ENCODE measurements at regions not wholly inside any gene's neighbourhood (a gene's known extent, or its start where the extent isn't known, plus 50 kb on each side); places are given as distances from the start of the nearest gene placed in this dataset.

DNA sequence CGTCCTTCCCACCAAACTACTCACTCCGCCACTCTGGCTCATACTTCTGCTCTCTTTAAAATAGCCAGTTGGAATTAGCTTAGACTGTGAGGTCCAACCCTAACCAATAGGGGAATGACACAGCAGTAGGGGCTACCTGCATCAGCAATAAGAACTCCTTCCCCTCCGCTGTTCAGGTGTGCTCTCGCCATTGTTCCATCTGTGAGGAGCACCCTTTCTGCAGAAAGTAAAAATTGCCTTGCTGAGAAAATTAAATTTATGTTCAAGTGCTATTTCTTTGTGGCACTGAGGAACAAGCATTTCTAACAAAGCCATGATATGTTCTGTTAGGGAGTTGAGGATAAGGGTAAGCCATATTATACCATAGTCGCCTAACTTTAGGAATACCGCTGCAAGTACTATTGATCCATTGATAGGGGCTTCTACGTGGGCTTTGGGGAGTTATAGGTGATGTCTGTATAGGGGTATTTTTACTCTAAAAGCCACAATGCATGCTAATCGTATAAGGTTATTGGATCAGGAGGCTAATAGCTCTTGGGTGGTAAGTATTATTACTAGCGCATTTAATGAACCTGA is 1269.5 kb downstream of the TYW1 start:
- DNase-seq, result no peak

DNA sequence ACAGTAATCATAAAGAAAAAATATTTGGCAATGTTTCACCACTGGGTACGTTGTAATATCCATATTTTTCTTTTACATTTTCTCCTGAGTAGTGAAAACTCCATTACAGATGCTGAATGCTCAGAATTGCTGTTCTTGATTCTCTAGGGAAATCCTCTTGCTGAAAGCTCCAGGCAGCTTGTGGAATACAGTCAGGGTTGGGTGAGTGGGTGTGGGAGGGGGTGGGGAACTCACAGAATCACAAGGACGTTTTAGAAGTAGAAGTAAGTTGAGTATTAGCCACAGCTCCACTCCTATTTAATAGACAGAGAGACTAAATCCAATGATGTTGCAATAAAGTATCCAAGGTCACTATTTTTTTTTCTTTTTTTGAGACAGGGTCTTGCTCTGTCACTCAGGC is 1270.9 kb downstream of the TYW1 start:
- DNase-seq, result no peak

DNA sequence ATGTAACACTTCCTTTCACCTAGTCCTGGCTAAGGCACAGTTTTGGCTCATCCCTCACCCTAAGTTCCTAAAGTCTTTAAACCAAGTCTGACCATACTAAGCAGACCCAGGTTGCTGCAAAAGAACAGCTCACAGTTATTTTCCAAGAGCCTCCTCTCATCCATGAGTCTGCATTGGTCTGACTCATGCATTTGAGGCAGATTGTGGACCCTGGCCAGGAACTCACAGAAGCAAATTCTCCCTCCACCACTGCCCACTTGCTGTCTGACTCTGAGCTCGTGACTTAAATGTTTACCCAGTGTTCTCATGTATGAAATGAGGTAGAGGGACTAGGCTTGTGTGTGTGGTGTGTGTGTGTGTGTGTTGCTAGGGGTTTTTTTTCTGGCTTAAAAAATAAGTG is 1272.8 kb downstream of the TYW1 start:
- DNase-seq, result no peak

DNA sequence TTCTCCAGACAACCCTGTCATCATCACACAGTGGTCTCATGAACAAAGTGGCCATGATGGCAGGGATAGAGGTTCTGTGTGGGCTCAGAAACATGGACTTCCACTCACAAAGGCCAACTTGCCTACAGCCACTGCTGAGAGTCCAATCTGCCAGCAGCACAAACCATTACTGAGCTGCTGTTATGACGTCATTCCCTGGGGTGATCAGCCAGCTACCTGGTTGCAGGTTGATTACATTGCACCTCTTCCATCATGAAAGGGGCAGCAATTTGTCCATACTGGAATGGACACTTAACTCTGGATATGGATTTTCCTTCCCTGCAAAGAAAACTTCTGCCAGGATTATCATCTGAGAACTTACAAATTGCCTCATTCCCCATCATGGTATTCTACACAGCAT is 1275.9 kb downstream of the TYW1 start:
- no peak for DNase-seq

DNA sequence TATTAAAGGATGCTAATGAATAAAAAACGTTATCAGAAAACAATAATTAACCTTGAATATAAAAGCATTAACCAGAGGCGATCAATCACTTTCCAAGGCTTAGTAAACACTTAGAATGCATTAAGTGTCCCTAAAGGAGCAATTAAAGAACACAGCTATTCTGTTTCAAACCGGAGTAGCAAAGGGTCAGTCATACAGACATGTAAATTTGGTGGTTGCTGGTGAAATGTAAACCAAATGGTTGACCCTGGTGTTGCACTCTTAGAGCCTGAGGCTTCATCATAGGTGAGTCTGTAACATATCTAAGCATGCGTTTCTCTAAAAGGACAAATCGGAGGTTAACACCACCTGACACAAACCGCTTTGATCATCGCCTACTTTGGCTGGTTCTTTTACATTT is 1280.1 kb downstream of the TYW1 start:
- DNase-seq, result no peak

DNA sequence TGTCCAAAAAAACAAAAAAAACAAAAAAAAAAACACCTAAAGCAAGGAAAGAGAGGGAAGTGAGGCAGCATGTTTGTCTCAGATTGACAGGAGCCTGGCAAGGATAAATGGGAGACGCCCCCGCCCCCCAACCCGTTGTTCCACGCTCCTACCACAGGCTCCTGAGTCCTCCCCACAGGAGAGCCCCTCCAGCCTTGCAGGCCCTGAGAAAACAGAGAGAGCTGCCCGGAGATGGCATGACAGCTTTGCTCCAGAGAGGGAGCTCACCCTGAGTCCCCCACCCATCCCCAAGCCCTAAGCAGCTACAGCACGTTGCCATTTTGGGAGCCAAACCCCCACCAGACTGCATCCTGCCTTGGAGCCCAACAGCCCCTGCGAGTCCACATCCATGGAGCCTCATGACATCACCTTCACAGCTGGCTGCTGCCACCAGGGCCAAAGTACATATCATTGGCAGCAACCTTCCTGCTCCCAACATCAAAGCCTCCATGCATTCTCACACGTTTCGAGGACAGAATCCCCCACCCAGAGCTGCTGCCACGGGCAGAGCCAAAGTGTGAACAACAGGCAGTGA is 1283.3 kb downstream of the TYW1 start:
- DNase-seq, result no peak

DNA sequence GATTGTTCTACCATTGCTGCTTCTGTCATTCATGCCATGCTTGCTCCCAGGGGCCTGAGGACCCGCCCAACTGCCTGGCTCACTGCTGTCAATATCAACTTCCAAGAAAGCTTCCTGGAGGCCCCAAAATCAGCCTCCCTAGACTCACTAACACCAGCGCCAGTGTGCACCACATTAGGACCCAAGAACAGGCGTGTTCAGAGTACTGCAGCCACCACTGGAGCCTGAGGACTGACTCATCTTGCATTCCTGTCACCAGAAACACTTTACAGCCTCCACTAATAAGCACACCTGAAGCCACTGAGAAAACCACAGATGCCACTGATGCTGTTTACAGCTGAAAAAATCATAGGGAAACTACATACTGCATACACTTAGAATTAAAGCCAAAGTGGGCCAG is 1284.3 kb downstream of the TYW1 start:
- DNase-seq, result no peak

DNA sequence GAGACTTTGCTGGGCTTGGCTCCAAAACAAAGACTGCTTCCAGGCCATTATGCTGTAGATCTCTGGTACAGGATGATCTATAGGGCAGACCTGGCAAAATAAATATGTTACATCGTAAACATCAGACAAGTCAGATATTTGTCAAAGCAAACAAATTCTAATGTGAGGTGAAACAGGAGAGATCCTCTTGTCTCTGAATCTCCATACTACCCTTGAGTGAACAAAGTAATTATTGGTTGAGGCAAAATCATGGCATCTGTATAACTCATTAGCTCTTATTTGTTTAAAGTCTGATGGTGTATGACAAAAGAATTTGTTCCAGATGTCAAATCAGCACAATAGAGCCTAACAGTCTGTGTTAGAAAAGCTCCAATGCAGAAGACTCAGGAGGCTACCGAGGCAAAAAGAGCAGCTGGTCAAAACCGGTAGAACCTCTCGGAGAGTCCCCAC is 1291.5 kb downstream of the TYW1 start:
- no peak for DNase-seq

DNA sequence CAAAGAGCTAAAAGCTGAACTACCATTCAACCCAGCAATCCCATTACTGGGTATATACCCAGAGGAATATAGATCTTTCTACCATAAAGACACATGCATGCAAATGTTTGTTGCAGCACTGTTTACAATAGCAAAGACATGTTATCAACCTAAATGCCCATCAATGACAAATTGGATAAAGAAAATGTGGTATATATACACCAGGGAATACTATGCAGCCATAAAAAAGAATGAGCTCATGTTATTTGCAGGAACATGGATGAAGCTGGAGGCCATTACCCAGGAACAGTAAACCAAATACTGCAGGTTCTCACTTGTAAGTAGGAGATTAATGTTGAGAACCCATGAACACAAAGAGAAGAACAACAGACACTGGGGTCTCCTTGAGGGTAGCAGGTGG is 1295.1 kb downstream of the TYW1 start:
- DNase-seq, result no peak

DNA sequence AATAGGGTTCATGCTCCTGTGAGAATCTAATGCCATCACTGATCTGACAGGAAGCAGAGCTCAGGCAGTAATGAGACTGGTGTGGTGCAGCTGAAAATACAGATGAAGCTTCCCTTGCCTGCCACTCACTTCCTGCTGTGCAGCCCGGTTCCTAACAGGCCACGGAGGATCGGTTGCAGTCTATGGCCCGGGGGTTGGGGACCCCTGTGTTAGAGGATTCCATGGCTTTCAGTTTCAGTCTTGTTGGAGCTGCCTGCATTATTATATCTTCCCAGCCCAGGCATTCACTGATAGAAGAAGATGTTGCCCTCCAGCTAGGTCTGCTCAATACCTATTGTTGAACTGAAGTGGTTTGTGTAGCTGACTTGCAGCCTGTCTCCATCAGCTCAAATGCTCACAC is 1298.8 kb downstream of the TYW1 start:
- DNase-seq, result no peak

DNA sequence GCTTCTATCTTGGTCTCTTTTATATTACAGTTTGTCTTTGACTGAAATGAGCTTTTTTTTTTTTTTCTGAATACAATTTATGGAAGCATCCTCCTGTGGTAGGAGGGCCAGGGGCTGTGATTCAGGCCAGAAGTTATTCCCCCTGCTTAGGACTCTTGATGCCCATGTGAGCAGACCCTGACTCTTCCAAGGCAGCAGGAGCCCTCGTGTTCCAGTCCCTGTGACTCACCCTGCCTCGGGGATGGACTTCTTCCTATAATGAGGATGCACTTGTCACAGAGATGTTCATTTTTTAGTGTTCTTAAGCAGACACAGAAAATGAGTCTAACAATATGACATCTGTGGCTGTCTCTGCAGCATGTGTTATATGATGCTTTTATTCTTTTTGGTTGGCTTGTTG is 1293.7 kb upstream of the AUTS2 start:
- DNase-seq, result no peak

DNA sequence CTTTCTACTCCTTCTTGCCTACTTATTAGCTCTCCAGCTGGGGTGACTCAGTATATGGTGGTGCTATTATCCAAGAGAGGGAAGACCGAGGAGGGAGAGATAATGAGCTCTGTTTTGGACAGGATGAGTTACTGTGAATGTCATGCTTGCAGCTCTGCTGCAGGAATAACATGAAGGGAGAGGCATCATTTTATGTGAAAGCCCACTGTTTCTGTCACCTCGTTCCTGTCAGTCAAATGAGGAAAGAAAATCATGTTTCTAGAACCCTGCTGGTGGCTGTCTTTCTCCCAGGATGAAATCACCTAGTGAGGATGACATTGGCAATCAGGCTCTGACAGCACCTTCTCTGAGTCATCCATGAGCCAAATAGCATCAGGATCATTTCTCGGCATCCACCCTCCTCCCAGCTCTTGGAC is 1291.6 kb upstream of the AUTS2 start:
- no peak for DNase-seq

DNA sequence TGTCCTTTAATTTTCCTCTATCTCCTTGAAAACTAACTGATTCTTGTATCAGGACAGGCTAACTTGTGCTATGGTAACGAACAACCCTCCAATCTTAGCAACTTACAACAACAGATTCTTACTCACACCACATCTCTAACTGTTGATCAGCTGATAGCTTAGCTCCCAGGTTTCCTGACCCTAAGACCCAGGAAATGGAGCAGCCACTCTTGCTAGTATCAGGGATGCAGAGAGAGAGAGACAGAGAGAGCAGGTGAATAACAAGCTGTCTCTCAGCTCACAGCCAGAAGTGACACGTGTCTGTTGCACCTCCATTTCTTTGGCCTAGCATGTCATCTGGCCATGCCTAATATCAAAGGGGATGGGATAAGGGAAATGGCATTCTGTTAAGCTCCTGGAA is 1289.0 kb upstream of the AUTS2 start:
- DNase-seq, result no peak

DNA sequence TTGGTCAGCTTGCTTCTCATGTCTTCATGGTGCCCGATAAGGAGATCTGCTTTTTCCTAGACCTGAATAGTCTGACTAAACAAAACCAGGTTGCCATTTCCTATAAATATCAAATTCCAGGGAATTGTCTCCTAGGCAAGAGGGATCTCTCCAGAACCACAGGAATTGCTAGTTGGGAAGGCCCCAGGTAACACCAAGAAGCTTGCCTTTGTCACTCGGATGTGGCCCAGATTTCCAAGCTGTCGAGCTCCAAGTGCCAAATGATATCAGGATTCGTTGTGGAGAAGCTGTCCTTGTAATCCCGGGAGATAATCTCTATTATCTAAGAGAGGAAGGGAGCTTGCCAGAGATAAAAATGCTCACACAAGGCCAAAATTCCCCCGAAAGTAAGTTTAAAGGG is 1288.5 kb upstream of the AUTS2 start:
- no peak for DNase-seq

DNA sequence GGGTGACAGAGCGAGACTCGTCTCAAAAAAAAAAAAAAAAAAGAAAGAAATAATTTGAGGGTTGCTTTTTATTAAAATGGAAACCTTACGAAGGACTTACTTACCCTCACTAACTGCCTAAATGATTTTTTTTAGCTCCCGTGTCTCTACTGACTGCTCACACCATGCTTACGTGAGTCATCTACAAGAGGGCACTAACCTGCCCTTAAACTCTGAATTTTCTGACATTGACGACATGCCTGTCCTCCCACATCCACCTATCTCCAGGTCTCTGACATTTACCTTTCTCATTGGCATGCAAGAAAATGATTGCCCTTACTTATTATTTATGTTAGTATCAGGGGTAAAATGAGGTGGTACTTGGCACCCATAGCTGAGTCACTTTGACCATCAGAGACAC is 1286.3 kb upstream of the AUTS2 start:
- DNase-seq, result no peak

DNA sequence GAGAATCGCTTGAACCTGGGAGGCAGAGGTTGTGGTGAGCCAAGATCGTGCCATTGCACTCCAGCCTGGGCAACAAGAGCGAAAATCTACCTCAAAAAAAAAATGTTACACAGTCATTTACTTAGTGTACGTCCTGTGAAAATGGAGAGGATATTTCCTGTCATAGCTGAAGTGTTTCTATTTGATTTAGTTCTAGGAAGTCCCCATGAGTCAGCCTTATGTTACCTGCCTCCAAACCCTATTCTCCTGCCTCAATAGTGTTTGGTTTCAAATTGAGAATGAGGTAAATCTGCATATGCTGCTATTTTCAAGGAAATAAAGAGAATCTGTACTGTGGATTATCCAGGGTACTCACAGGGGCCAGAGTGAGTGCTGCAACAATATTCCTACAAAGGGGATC is 1284.5 kb upstream of the AUTS2 start:
- DNase-seq, result no peak

DNA sequence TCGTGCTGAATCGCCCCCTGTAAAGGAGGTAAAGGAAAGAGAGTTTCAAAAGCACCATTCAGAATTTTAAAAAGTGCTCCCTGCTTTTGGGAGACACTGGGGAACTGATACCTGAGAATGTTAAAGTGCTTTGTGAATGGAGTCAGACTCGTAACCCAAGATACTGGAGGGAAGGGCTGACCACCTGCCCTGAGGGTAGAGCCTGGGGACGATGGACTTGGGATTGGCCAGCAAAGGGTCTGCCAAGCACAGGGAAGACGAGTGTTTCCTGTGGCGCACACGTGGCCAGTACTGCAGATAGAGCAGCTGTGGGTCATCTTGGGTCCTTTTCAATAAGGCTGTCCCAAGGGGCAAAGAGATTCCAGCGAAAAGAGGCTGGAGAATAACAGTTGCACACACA is 1284.1 kb upstream of the AUTS2 start:
- no peak for DNase-seq

DNA sequence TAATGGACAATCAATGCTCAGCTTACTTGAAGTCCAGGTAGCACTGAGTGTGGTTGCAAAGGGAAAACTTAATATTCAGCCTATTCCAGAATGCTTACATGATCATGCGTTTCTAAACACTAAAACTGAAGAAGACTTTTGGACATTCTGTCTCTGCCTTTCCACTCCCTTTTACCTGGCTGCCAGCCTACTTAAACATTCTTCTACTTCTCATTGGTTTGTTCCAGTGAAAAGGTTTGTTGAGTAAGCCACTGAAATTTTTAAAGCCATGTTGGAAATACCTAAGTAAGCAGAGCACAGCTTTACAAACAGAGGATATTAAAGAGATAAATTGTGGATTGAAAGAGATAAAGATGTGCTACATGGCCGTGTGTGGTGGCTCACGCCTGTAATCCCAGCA is 1280.8 kb upstream of the AUTS2 start:
- DNase-seq, result no peak

DNA sequence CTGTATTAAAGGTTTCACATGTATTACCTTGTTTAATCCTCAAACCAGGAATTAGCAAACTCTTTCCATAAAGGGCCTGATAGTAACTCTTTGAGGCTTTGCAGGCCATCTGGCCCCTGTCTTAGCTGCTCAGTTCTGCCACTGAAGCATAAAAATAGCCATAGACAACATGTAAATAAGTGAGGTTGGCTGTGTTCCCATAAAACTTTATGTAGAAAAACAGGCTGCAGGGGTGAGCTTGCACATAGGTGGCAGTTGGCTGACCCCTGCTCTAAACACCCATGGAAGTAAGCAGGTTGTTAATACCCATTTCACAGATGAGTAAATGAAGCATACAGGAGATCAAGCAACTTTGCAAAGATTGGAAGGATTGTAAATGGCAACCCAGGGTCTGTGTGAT is 1279.2 kb upstream of the AUTS2 start:
- DNase-seq, result no peak

DNA sequence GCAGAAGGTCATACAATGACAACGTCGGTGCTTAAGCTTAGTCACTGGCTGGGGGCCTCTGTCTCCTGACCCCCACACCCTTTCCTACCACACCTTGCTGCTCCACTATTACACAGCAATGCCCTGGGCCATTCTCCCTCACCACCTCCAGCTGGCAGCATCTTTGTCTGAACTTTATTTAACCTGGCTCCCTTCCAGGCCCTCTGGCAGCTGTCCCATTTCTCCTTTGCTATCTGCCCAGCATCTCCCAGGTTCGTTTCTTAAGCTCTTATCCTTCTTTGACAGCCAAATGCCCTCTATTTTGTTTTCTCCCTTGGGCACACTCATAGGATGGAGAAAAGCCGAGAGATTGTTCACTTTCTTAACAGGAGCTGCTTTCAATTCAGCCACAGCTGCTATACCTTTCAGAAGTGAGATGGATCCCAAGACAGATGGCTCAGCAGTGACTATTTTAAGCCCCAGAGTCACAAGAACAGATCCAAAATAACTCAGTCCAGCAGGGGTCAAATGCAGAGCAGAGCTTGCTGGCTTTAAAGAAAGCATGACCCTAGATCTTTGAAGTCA is 1277.1 kb upstream of the AUTS2 start:
- DNase-seq, result no peak

DNA sequence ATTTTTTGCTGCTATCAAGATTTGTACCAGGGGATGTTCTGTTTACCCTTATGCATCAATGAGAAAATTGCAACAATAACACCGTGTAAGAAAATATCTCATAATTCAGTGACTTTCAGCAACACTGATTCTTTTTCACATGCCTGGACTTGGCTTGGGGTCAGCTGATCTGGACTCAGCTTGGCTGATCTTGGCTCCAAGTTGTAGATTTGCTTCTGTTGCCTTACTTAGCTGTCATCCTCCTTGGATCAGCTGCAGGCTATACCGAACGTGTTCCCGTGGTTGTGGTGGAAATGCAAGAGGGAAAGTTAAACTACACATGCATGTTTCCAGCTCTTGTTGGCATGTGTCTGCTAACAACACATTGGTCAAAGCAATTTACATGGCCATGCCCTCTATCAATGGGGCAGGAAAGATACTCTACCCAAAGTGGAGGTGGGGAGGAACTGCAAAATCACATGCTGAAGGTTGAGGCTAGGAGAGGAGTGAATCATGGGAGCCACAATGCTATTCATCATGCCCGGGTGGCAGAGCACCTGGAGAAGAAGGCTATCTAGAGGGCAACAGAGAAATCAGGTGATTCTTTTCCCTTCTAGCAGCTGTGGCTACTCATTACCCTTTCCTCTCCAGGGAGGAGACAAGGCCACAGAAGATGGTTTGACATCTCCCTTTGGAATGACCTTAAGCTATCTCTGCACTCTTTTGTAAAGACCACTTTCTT is 1276.3 kb upstream of the AUTS2 start:
- no peak for DNase-seq

DNA sequence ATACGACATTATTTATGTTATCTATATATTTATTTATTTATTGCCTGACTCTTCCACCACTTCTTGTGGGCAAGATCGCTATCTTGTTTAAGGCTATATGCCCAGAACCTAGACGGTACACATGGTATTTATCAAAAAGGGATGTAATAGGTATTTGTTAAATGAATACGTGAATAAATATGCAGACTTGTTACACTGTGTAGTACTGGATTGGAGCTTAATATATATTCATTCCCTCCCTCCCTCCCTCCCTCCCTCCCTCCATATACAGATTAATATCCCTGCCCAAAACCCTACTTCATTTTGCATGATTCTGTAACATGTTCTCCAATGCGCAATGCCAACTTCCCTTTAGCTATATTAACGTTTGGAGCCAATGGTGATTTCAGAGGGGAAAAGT is 1273.7 kb upstream of the AUTS2 start:
- DNase-seq, result no peak

DNA sequence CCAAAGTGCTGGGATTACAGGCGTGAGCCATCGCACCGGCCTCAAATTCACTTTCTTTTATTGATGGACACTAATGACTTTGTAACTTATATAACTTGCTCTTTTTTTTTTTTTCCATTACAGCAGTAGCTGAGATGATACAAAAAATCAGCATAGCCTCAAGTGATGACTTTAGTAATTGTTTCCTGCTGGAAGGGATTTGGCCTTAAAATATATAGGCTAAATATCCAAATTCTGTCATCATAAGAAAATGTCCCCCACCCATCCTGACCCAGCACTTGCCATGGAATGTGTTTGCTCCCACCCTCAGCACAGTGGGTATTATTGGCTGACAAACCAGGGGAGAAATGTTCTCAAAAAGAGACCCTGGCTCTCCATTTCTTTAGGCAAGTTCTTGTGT is 1264.1 kb upstream of the AUTS2 start:
- DNase-seq, result no peak

DNA sequence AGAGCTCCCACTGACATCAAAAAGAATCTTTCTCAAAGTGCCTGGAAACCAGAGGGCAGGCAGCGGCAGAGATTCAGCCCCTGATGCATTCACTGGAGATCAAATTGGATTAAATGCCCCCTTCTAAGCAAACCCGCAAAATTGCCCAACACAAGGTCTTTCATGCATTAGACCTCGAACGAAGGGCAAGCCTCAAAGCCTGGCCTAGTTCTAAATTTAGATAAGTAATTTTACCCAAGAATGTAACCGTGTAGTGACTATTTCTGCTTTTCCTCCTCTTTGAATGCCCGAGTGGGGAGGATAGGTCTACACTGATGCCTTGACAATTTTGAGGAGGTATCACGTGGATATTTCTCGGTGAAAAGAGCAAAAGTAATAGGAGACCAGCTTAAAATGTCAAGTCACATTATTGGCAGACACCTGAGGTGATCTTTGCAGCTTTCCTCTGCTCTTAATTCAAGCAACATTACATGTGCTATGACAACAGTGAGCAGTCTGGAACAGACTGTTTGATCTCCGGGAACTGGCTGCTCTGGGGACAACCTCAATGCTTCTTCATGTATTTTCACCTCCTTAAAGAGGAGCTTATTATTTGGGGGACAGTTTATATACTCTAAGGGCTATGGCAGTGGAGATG is 1263.5 kb upstream of the AUTS2 start:
- no peak for DNase-seq

All from stimulated activated CD4-positive, alpha-beta T cell treated with anti-CD3 and anti-CD28 coated beads, Interleukin-2, amount 100 ng/mL, for 24 hours (primary cell).